Ishikawa (cell line): ENCODE measurements at regions not wholly inside any gene's neighbourhood (a gene's known extent, or its start where the extent isn't known, plus 50 kb on each side); places are given as distances from the start of the nearest gene placed in this dataset.

Source experiments
- CEBPB ChIP-seq: IDR thresholded peaks from 2 replicates; pipeline ENCODE4 v1.6.1; 2012
- CREB1 ChIP-seq: IDR thresholded peaks from 2 replicates; pipeline ENCODE4 v1.6.1; 2012; ENCODE audit warnings: low read depth
- EGR1 ChIP-seq: IDR thresholded peaks from 2 replicates; pipeline ENCODE4 v1.6.1; 2012
- EP300 ChIP-seq: IDR thresholded peaks from 2 replicates; pipeline ENCODE4 v1.6.1; 2012; ENCODE audit warnings: borderline replicate concordance
- FOXM1 ChIP-seq: IDR thresholded peaks from 2 replicates; pipeline ENCODE4 v1.6.1; 2012; ENCODE audit warnings: low read depth, borderline replicate concordance
- MAX ChIP-seq: IDR thresholded peaks from 2 replicates; pipeline ENCODE4 v1.6.1; 2012
- NFIC ChIP-seq: IDR thresholded peaks from 2 replicates; pipeline ENCODE4 v1.6.1; 2012
- RAD21 ChIP-seq: IDR thresholded peaks from 2 replicates; pipeline ENCODE4 v1.6.1; 2012; ENCODE audit warnings: low read depth
- REST ChIP-seq: IDR thresholded peaks from 2 replicates; pipeline ENCODE4 v1.6.1; 2012; ENCODE audit warnings: low read depth, mild to moderate bottlenecking
- TAF1 ChIP-seq: IDR thresholded peaks from 2 replicates; pipeline ENCODE4 v1.6.1; 2012; ENCODE audit warnings: low read depth, mild to moderate bottlenecking
- TCF12 ChIP-seq: IDR thresholded peaks from 2 replicates; pipeline ENCODE4 v1.6.1; 2012; ENCODE audit warnings: low read depth
- TEAD4 ChIP-seq: IDR thresholded peaks from 2 replicates; pipeline ENCODE4 v1.6.1; 2012
- USF1 ChIP-seq: IDR thresholded peaks from 2 replicates; pipeline ENCODE4 v1.6.1; 2012
- YY1 ChIP-seq: IDR thresholded peaks from 2 replicates; pipeline ENCODE4 v1.6.1; 2012; ENCODE audit warnings: low read depth
- ZBTB7A ChIP-seq: IDR thresholded peaks from 2 replicates; pipeline ENCODE4 v1.6.1; 2012; ENCODE audit warnings: low read depth

- TF ChIP-seq EGR1 (no peak), CREB1 (no peak), YY1 (no peak), EP300 (no peak), RAD21 (no peak), TCF12 (no peak), REST (no peak), MAX (no peak), TEAD4 (no peak), FOXM1 (no peak), CEBPB (no peak), NFIC (no peak), USF1 (no peak), ZBTB7A (no peak), TAF1 (no peak)
Measured at GRCh38 chr11:32255841-32256240, 165.0 kb downstream of the RCN1 start.

- TF ChIP-seq EGR1 (no peak), RAD21 (no peak), EP300 (no peak), YY1 (no peak), REST (no peak), ZBTB7A (no peak), CEBPB (no peak), FOXM1 (no peak), MAX (no peak), TAF1 (no peak), TEAD4 (no peak), NFIC (no peak), CREB1 (no peak), USF1 (no peak)
Measured at GRCh38 chr11:32256466-32256865, 165.6 kb downstream of the RCN1 start.

- no peak for TF ChIP-seq CEBPB
Measured at GRCh38 chr11:32259641-32260081, 168.8 kb downstream of the RCN1 start.

GRCh38 chr11:32262367-32262766 is 171.5 kb downstream of the RCN1 start:
- TF ChIP-seq EGR1 (no peak), USF1 (no peak), RAD21 (no peak), TEAD4 (no peak), MAX (no peak), REST (no peak), CEBPB (no peak), EP300 (no peak), FOXM1 (no peak), CREB1 (no peak), TAF1 (no peak), ZBTB7A (no peak), YY1 (no peak), TCF12 (no peak), NFIC (no peak)
